ENCODE measurements at regions not wholly inside any gene's neighbourhood (a gene's known extent, or its start where the extent isn't known, plus 50 kb on each side); places are given as distances from the start of the nearest gene placed in this dataset.
A peak's percentile ranks its signal among the peaks of the same experiment; 100 is the strongest.

GRCh38 chr10:94213001-94213530 lies 149.7 kb downstream of the NOC3L start:
- Histone ChIP-seq H3K9me3 (ENCODE audit: control insufficient read depth in 2 of 2, insufficient read depth in 1 of 2, low read depth in 1 of 2, low read length in 1 of 2) (no peaks in the 10 kb centered on the region), H3K27ac (ENCODE audit: low read depth in 2 of 2, low read length in 1 of 2) (peak overlapping the region in 1 of 2 donors; percentile 51), H3K4me1 (ENCODE audit: control insufficient read depth in 2 of 2, insufficient read depth in 2 of 2, low read length in 1 of 2) (peaks cover 0 to 3% of the 10 kb centered on the region in 2 donors), H3K27me3 (ENCODE audit: control insufficient read depth in 1 of 2, insufficient read depth in 2 of 2, low read length in 2 of 2) (no peaks in the 10 kb centered on the region), H3K4me3 (ENCODE audit: low read depth in 1 of 2, low read length in 2 of 2) (no peak overlapping the region), H3K36me3 (ENCODE audit: control insufficient read depth in 2 of 2, insufficient read depth in 2 of 2, low read length in 1 of 2) (no peaks in the 10 kb centered on the region)
- WGBS, 2 donors, result 78 to 86% methylated on average over 2 of the region's 2 CpGs

- Histone ChIP-seq H3K4me3 (ENCODE audit: low read depth in 1 of 2, low read length in 2 of 2) (no peak overlapping the region), H3K27ac (ENCODE audit: low read depth in 2 of 2, low read length in 1 of 2) (no peak overlapping the region), H3K4me1 (ENCODE audit: control insufficient read depth in 2 of 2, insufficient read depth in 2 of 2, low read length in 1 of 2) (peaks cover 0 to 3% of the 10 kb centered on the region in 2 donors), H3K27me3 (ENCODE audit: control insufficient read depth in 1 of 2, insufficient read depth in 2 of 2, low read length in 2 of 2) (no peaks in the 10 kb centered on the region), H3K36me3 (ENCODE audit: control insufficient read depth in 2 of 2, insufficient read depth in 2 of 2, low read length in 1 of 2) (no peaks in the 10 kb centered on the region), H3K9me3 (ENCODE audit: control insufficient read depth in 2 of 2, insufficient read depth in 1 of 2, low read depth in 1 of 2, low read length in 1 of 2) (no peaks in the 10 kb centered on the region)
- 57 to 64% methylated on average over 3 of the region's 3 CpGs for WGBS, 2 donors
These were observed 148.8 kb downstream of the NOC3L start for GRCh38 chr10:94213980-94214379.

- Histone ChIP-seq H3K36me3 (ENCODE audit: control insufficient read depth in 2 of 2, insufficient read depth in 2 of 2, low read length in 1 of 2) (no peaks in the 10 kb centered on the region), H3K4me1 (ENCODE audit: control insufficient read depth in 2 of 2, insufficient read depth in 2 of 2, low read length in 1 of 2) (peaks cover 0 to 3% of the 10 kb centered on the region in 2 donors), H3K9me3 (ENCODE audit: control insufficient read depth in 2 of 2, insufficient read depth in 1 of 2, low read depth in 1 of 2, low read length in 1 of 2) (no peaks in the 10 kb centered on the region), H3K4me3 (ENCODE audit: low read depth in 1 of 2, low read length in 2 of 2) (no peak overlapping the region), H3K27ac (ENCODE audit: low read depth in 2 of 2, low read length in 1 of 2) (no peak overlapping the region), H3K27me3 (ENCODE audit: control insufficient read depth in 1 of 2, insufficient read depth in 2 of 2, low read length in 2 of 2) (no peaks in the 10 kb centered on the region)
- 78 to 83% methylated on average over 7 of the region's 7 CpGs for WGBS, 2 donors
These were observed 148.3 kb downstream of the NOC3L start for GRCh38 chr10:94214481-94214893.

- WGBS, 2 donors, result 76 to 85% methylated on average over 4 of the region's 4 CpGs
- Histone ChIP-seq H3K4me3 (ENCODE audit: low read depth in 1 of 2, low read length in 2 of 2) (no peak overlapping the region), H3K36me3 (ENCODE audit: control insufficient read depth in 2 of 2, insufficient read depth in 2 of 2, low read length in 1 of 2) (no peaks in the 10 kb centered on the region), H3K4me1 (ENCODE audit: control insufficient read depth in 2 of 2, insufficient read depth in 2 of 2, low read length in 1 of 2) (no peaks in the 10 kb centered on the region), H3K9me3 (ENCODE audit: control insufficient read depth in 2 of 2, insufficient read depth in 1 of 2, low read depth in 1 of 2, low read length in 1 of 2) (no peaks in the 10 kb centered on the region), H3K27ac (ENCODE audit: low read depth in 2 of 2, low read length in 1 of 2) (no peak overlapping the region), H3K27me3 (ENCODE audit: control insufficient read depth in 1 of 2, insufficient read depth in 2 of 2, low read length in 2 of 2) (no peaks in the 10 kb centered on the region)
These were observed 146.5 kb downstream of the NOC3L start for GRCh38 chr10:94216201-94216600.

- H3K27me3 ChIP-seq (ENCODE audit: control insufficient read depth in 1 of 2, insufficient read depth in 2 of 2, low read length in 2 of 2), result no peaks in the 10 kb centered on the region
- no peak overlapping the region for H3K27ac ChIP-seq (ENCODE audit: low read depth in 2 of 2, low read length in 1 of 2)
- H3K4me1 ChIP-seq (ENCODE audit: control insufficient read depth in 2 of 2, insufficient read depth in 2 of 2, low read length in 1 of 2), result no peaks in the 10 kb centered on the region
These were observed 145.3 kb downstream of the NOC3L start for GRCh38 chr10:94217411-94217810.

GRCh38 chr10:94218493-94219183 lies 144.1 kb downstream of the NOC3L start:
- Histone ChIP-seq H3K9me3 (ENCODE audit: control insufficient read depth in 2 of 2, insufficient read depth in 1 of 2, low read depth in 1 of 2, low read length in 1 of 2) (no peaks in the 10 kb centered on the region), H3K27me3 (ENCODE audit: control insufficient read depth in 1 of 2, insufficient read depth in 2 of 2, low read length in 2 of 2) (no peaks in the 10 kb centered on the region), H3K27ac (ENCODE audit: low read depth in 2 of 2, low read length in 1 of 2) (no peak overlapping the region), H3K36me3 (ENCODE audit: control insufficient read depth in 2 of 2, insufficient read depth in 2 of 2, low read length in 1 of 2) (no peaks in the 10 kb centered on the region), H3K4me3 (ENCODE audit: low read depth in 1 of 2, low read length in 2 of 2) (no peak overlapping the region), H3K4me1 (ENCODE audit: control insufficient read depth in 2 of 2, insufficient read depth in 2 of 2, low read length in 1 of 2) (no peaks in the 10 kb centered on the region)
- WGBS, 2 donors, result 93% methylated on average over 2 of the region's 2 CpGs

More at GRCh38 chr10:94217411-94217810, 145.3 kb downstream of the NOC3L start:
- H3K4me3 ChIP-seq (ENCODE audit: low read depth in 1 of 2, low read length in 2 of 2), result no peak overlapping the region
- H3K36me3 ChIP-seq (ENCODE audit: control insufficient read depth in 2 of 2, insufficient read depth in 2 of 2, low read length in 1 of 2), result no peaks in the 10 kb centered on the region
- no peaks in the 10 kb centered on the region for H3K9me3 ChIP-seq (ENCODE audit: control insufficient read depth in 2 of 2, insufficient read depth in 1 of 2, low read depth in 1 of 2, low read length in 1 of 2)

GRCh38 chr10:94219829-94220228 lies 142.9 kb downstream of the NOC3L start:
- Histone ChIP-seq H3K9me3 (ENCODE audit: control insufficient read depth in 2 of 2, insufficient read depth in 1 of 2, low read depth in 1 of 2, low read length in 1 of 2) (no peaks in the 10 kb centered on the region), H3K4me1 (ENCODE audit: control insufficient read depth in 2 of 2, insufficient read depth in 2 of 2, low read length in 1 of 2) (no peaks in the 10 kb centered on the region)
- 87 to 90% methylated on average over 1 of the region's 1 CpG for WGBS, 2 donors

GRCh38 chr10:94220717-94221116 lies 142.0 kb downstream of the NOC3L start:
- Histone ChIP-seq H3K27ac (ENCODE audit: low read depth in 2 of 2, low read length in 1 of 2) (no peak overlapping the region), H3K4me1 (ENCODE audit: control insufficient read depth in 2 of 2, insufficient read depth in 2 of 2, low read length in 1 of 2) (no peaks in the 10 kb centered on the region), H3K36me3 (ENCODE audit: control insufficient read depth in 2 of 2, insufficient read depth in 2 of 2, low read length in 1 of 2) (no peaks in the 10 kb centered on the region), H3K9me3 (ENCODE audit: control insufficient read depth in 2 of 2, insufficient read depth in 1 of 2, low read depth in 1 of 2, low read length in 1 of 2) (no peaks in the 10 kb centered on the region), H3K4me3 (ENCODE audit: low read depth in 1 of 2, low read length in 2 of 2) (no peak overlapping the region), H3K27me3 (ENCODE audit: control insufficient read depth in 1 of 2, insufficient read depth in 2 of 2, low read length in 2 of 2) (no peaks in the 10 kb centered on the region)
- 92 to 94% methylated on average over 8 of the region's 8 CpGs for WGBS, 2 donors

More at GRCh38 chr10:94219829-94220228, 142.9 kb downstream of the NOC3L start:
- H3K36me3 ChIP-seq (ENCODE audit: control insufficient read depth in 2 of 2, insufficient read depth in 2 of 2, low read length in 1 of 2), result no peaks in the 10 kb centered on the region
- H3K27ac ChIP-seq (ENCODE audit: low read depth in 2 of 2, low read length in 1 of 2), result no peak overlapping the region
- H3K27me3 ChIP-seq (ENCODE audit: control insufficient read depth in 1 of 2, insufficient read depth in 2 of 2, low read length in 2 of 2), result no peaks in the 10 kb centered on the region
- no peak overlapping the region for H3K4me3 ChIP-seq (ENCODE audit: low read depth in 1 of 2, low read length in 2 of 2)

GRCh38 chr10:94223702-94224370 lies 138.9 kb downstream of the NOC3L start:
- H3K27ac ChIP-seq (ENCODE audit: low read depth in 2 of 2, low read length in 1 of 2), result no peak overlapping the region

More at GRCh38 chr10:94223702-94224370, 138.9 kb downstream of the NOC3L start:
- no peaks in the 10 kb centered on the region for H3K27me3 ChIP-seq (ENCODE audit: control insufficient read depth in 1 of 2, insufficient read depth in 2 of 2, low read length in 2 of 2)
- no peaks in the 10 kb centered on the region for H3K4me1 ChIP-seq (ENCODE audit: control insufficient read depth in 2 of 2, insufficient read depth in 2 of 2, low read length in 1 of 2)
- no peak overlapping the region for H3K4me3 ChIP-seq (ENCODE audit: low read depth in 1 of 2, low read length in 2 of 2)
- H3K36me3 ChIP-seq (ENCODE audit: control insufficient read depth in 2 of 2, insufficient read depth in 2 of 2, low read length in 1 of 2), result no peaks in the 10 kb centered on the region
- 57 to 66% methylated on average over 5 of the region's 5 CpGs for WGBS, 2 donors
- H3K9me3 ChIP-seq (ENCODE audit: control insufficient read depth in 2 of 2, insufficient read depth in 1 of 2, low read depth in 1 of 2, low read length in 1 of 2), result no peaks in the 10 kb centered on the region

Data from esophagus (tissue), 2 donors.